GM12878 (cell line): ENCODE measurements at regions not wholly inside any gene's neighbourhood (a gene's known extent, or its start where the extent isn't known, plus 50 kb on each side); places are given as distances from the start of the nearest gene placed in this dataset.

Experiments
- ATAC-seq: fragments of 200-7000 bp; cut with Tn5 transposase; 3 replicates; pipeline ENCODE4 v1.9.1; 2020; ENCODE audit warnings: mild to moderate bottlenecking, moderate library complexity
- BruUV-seq: library from RNA; stranded (reverse); fragments of 400-500 nt; replicated peaks from 2 replicates; lab custom pipeline; 2021; lab: Mats Ljungman, UMichigan
- CTCF ChIA-PET: fragments of 300-600 bp; sonication (Branson Sonifier 250); formaldehyde crosslinking; extraction: SDS; loops from one replicate; lab custom pipeline; 2021; ENCODE audit warnings: inconsistent platforms; lab: Yijun Ruan, JAX
- POLR2A ChIA-PET: fragments of 350-600 bp; formaldehyde crosslinking; extraction: SDS; loops from one replicate; lab custom pipeline; 2021; ENCODE audit warnings: inconsistent platforms; lab: Charles Lee
- RAD21 ChIA-PET: fragments of 300-600 bp; sonication (Branson Sonifier 250); formaldehyde crosslinking; loops from one replicate; lab custom pipeline; 2023; ENCODE audit warnings: antibody characterized with exemption; ENCODE audit not compliant: unreplicated experiment; lab: Charles Lee
- SMC1A ChIA-PET: fragments of 300-600 bp; sonication (Branson Sonifier 250); formaldehyde crosslinking; loops from one replicate; lab custom pipeline; 2023; ENCODE audit not compliant: unreplicated experiment, uncharacterized antibody; lab: Charles Lee
- DNase-seq: peaks from one replicate; pipeline ENCODE4 v3.0.0-alpha.2; 2011; ENCODE audit warnings: low read depth, low spot score
- FAIRE-seq: peaks from 3 replicates; lab custom pipeline; 2011; peaks lifted over from hg19 to GRCh38; lab: Jason Lieb, UNC
- H2AFZ ChIP-seq: 2 replicates; pipeline ENCODE4 v1.6.0; 2011; ENCODE audit warnings: low read depth, low read length, control low read depth; ENCODE audit not compliant: control insufficient read depth
- H3K27ac ChIP-seq: 2 replicates; pipeline ENCODE4 v1.5.1; 2011; ENCODE audit warnings: control low read depth; ENCODE audit not compliant: control insufficient read depth, insufficient read depth
- H3K27me3 ChIP-seq, 2 experiments: replicated peaks in 1 of 2; 2 replicates each; pipeline versions ENCODE4 v1.6.0 to v1.6.1; 2011; ENCODE audit warnings: low read length in 1 of 2; ENCODE audit not compliant: control insufficient read depth in 2 of 2, insufficient read depth in 2 of 2
- H3K36me3 ChIP-seq, 2 experiments: 2 replicates each; pipeline ENCODE4 v1.5.1; 2011; ENCODE audit warnings: low read length in 1 of 2; ENCODE audit not compliant: control insufficient read depth in 2 of 2, insufficient read depth in 2 of 2
- H3K4me1 ChIP-seq: 2 replicates; pipeline ENCODE4 v1.6.1; 2011; ENCODE audit warnings: mild to moderate bottlenecking, low read length, moderate library complexity, mixed read lengths; ENCODE audit not compliant: control insufficient read depth, insufficient read depth
- H3K4me2 ChIP-seq: 2 replicates; pipeline ENCODE4 v1.6.0; 2011; ENCODE audit warnings: control low read depth; ENCODE audit not compliant: control insufficient read depth, insufficient read depth
- H3K4me3 ChIP-seq: fragments of 200-600 bp; sonication (generic); 2 replicates; pipeline ENCODE4 v1.5.1; 2016
- H3K79me2 ChIP-seq: 2 replicates; pipeline ENCODE4 v1.6.0; 2011; ENCODE audit warnings: low read length; ENCODE audit not compliant: control insufficient read depth, insufficient read depth
- H3K9ac ChIP-seq: 2 replicates; pipeline ENCODE4 v1.8.0; 2011; ENCODE audit warnings: low read length, control low read depth, mixed read lengths; ENCODE audit not compliant: control insufficient read depth, insufficient read depth
- H3K9me3 ChIP-seq: replicated peaks from 3 replicates; pipeline ENCODE4 v1.5.1; 2011; ENCODE audit warnings: mild to moderate bottlenecking, low read length; ENCODE audit not compliant: control insufficient read depth, insufficient read depth
- H4K20me1 ChIP-seq: 2 replicates; pipeline ENCODE4 v1.6.0; 2011; ENCODE audit not compliant: control insufficient read depth, insufficient read depth
- ATF7 ChIP-seq: fragments of 450-650 bp; IDR thresholded peaks from 2 replicates; pipeline ENCODE4 v1.6.1; 2016; ENCODE audit warnings: low read depth, mild to moderate bottlenecking
- BACH1 ChIP-seq: fragments of 450-650 bp; IDR thresholded peaks from 2 replicates; pipeline ENCODE4 v1.6.1; 2017; ENCODE audit warnings: mild to moderate bottlenecking, borderline replicate concordance
- BHLHE40 ChIP-seq, 2 experiments: fragments of 450-650 bp in 1 of 2; IDR thresholded peaks; 2 replicates each; pipeline ENCODE4 v1.6.1; 2011 to 2017; ENCODE audit warnings: low read depth in 2 of 2, borderline replicate concordance in 1 of 2, improper control_type of control experiment in 1 of 2, low read length in 1 of 2, mild to moderate bottlenecking in 1 of 2
- BRCA1 ChIP-seq: IDR thresholded peaks from 2 replicates; pipeline ENCODE4 v1.6.1; 2011; ENCODE audit warnings: low read depth, low read length, improper control_type of control experiment
- CEBPB ChIP-seq, 2 experiments: fragments of 150-350 bp in 1 of 2; IDR thresholded peaks; 2 replicates each; pipeline ENCODE4 v1.6.1; 2012 to 2014; ENCODE audit warnings: low read depth in 2 of 2, low read length in 2 of 2, borderline replicate concordance in 1 of 2, inconsistent platforms in 1 of 2
- CREM ChIP-seq: IDR thresholded peaks from 2 replicates; pipeline ENCODE4 v1.6.1; 2014; ENCODE audit warnings: antibody characterized with exemption, low read depth
- HDAC6 ChIP-seq: fragments of 200-600 bp; sonication (generic); IDR thresholded peaks from one replicate; pipeline ENCODE4 v1.8.0; 2017; ENCODE audit warnings: antibody characterized with exemption; ENCODE audit not compliant: unreplicated experiment
- MEF2A ChIP-seq: IDR thresholded peaks from 2 replicates; pipeline ENCODE4 v1.6.1; 2011; ENCODE audit warnings: low read depth, mild to moderate bottlenecking, low read length, moderate library complexity; ENCODE audit not compliant: insufficient read depth
- NFYB ChIP-seq: IDR thresholded peaks from 2 replicates; pipeline ENCODE4 v1.6.1; 2011; ENCODE audit warnings: low read depth, mild to moderate bottlenecking, low read length, improper control_type of control experiment, moderate library complexity; ENCODE audit not compliant: insufficient read depth
- POLR2AphosphoS2 ChIP-seq: IDR thresholded peaks from 2 replicates; pipeline ENCODE4 v1.6.1; 2011; ENCODE audit warnings: low read depth, mild to moderate bottlenecking, low read length, improper control_type of control experiment, moderate library complexity
- SMARCA5 ChIP-seq: fragments of 450-650 bp; IDR thresholded peaks from 2 replicates; pipeline ENCODE4 v1.6.1; 2017; ENCODE audit warnings: mild to moderate bottlenecking
- SREBF2 ChIP-seq: IDR thresholded peaks from 2 replicates; pipeline ENCODE4 v1.6.1; 2012; ENCODE audit warnings: mild to moderate bottlenecking, low read length
- TCF12 ChIP-seq: IDR thresholded peaks from 2 replicates; pipeline ENCODE4 v1.6.1; 2011; ENCODE audit warnings: low read depth, mild to moderate bottlenecking, low read length
- WGBS: methylation state at CpG from one replicate; pipeline ENCODE4 v1.1.6; 2016; ENCODE audit warnings: low lambda C conversion rate; ENCODE audit not compliant: insufficient replicate concordance, insufficient coverage; ENCODE audit errors: missing lambda C conversion rate; 5-methylcytosine and 5-hydroxymethylcytosine counted together
- in situ Hi-C: fragments of 300-500 bp; cut with MboI; formaldehyde crosslinking; loops from 9 replicates; pipeline ENCODE4 v1.14.3; 2018; ENCODE audit warnings: mixed read lengths
- intact Hi-C: fragments of 100-400 bp; cut with micrococcal nuclease; formaldehyde crosslinking; loops from one replicate; pipeline ENCODE4 v1.14.2; 2022; ENCODE audit not compliant: unreplicated experiment
- TF ChIP-seq, protein P1 (sequence below): fragments of 450-650 bp; IDR thresholded peaks from 2 replicates; pipeline ENCODE4 v1.6.1; 2016; ENCODE audit warnings: mild to moderate bottlenecking, moderate library complexity, borderline replicate concordance

DNA sequence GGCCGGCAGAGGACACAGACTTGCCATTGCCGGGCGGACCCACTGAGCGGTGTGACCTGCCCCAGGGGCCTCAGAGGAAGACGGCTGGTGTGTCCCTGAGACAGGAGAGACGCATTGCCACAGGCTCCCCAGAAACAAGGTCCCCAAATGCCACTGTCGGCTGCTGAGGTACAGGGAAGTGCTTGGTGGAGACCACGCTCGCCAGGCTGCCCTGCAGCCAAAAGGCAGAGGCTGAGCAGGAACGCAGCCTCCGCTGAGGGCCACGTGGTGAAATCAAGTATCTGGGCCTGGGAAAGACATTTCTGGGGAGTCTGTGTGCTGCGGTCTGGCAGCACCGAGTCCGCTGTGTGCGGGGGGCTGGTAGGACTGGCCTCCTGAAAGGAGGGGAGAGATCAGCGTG lies 794.9 kb downstream of the BRD1 start:
- ATAC-seq (no peak), DNase-seq (no peak), FAIRE-seq (no peak)
- Histone ChIP-seq H3K4me3 (no peak overlapping the region), H3K36me3 (no peaks in the 10 kb centered on the region), H4K20me1 (no peaks in the 10 kb centered on the region), H3K9me3 (no peaks in the 10 kb centered on the region; the same call in 2 of the 3 replicates), H3K27me3 (no peaks in the 10 kb centered on the region), H2AFZ (no peak overlapping the region), H3K4me2 (no peak overlapping the region), H3K79me2 (no peaks in the 10 kb centered on the region), H3K27ac (no peak overlapping the region), H3K9ac (no peak overlapping the region), H3K4me1 (no peaks in the 10 kb centered on the region)
- in situ Hi-C loops (no loop called here), intact Hi-C loops (no loop called here)
- RAD21 ChIA-PET: no interaction called here
- BruUV-seq: no TSS peak
- CTCF ChIA-PET: no interaction called here
- no peak for TF ChIP-seq BRCA1
- TF ChIP-seq, protein P1, sequence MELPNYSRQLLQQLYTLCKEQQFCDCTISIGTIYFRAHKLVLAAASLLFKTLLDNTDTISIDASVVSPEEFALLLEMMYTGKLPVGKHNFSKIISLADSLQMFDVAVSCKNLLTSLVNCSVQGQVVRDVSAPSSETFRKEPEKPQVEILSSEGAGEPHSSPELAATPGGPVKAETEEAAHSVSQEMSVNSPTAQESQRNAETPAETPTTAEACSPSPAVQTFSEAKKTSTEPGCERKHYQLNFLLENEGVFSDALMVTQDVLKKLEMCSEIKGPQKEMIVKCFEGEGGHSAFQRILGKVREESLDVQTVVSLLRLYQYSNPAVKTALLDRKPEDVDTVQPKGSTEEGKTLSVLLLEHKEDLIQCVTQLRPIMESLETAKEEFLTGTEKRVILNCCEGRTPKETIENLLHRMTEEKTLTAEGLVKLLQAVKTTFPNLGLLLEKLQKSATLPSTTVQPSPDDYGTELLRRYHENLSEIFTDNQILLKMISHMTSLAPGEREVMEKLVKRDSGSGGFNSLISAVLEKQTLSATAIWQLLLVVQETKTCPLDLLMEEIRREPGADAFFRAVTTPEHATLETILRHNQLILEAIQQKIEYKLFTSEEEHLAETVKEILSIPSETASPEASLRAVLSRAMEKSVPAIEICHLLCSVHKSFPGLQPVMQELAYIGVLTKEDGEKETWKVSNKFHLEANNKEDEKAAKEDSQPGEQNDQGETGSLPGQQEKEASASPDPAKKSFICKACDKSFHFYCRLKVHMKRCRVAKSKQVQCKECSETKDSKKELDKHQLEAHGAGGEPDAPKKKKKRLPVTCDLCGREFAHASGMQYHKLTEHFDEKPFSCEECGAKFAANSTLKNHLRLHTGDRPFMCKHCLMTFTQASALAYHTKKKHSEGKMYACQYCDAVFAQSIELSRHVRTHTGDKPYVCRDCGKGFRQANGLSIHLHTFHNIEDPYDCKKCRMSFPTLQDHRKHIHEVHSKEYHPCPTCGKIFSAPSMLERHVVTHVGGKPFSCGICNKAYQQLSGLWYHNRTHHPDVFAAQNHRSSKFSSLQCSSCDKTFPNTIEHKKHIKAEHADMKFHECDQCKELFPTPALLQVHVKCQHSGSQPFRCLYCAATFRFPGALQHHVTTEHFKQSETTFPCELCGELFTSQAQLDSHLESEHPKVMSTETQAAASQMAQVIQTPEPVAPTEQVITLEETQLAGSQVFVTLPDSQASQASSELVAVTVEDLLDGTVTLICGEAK: no peak
- no peak for TF ChIP-seq NFYB
- no peak for TF ChIP-seq CEBPB (IDR thresholded peaks at IDR 0.05; ENCODE audit: borderline replicate concordance in 1 of 2, low read depth in 2 of 2, low read length in 2 of 2)
- no peak for TF ChIP-seq TCF12
- no peak for TF ChIP-seq SREBF2
- no peak for TF ChIP-seq CREM
- TF ChIP-seq BACH1: no peak
- no peak for TF ChIP-seq MEF2A
- TF ChIP-seq ATF7: no peak
- no peak for TF ChIP-seq BHLHE40 (IDR thresholded peaks at IDR 0.05; ENCODE audit: borderline replicate concordance in 1 of 2, low read depth in 2 of 2, low read length in 1 of 2)
- TF ChIP-seq SMARCA5: no peak
- no peak for TF ChIP-seq POLR2AphosphoS2
- no peak for TF ChIP-seq HDAC6
- SMC1A ChIA-PET: no interaction called here
- WGBS: 43% methylated on average over 17 of the region's 17 CpGs
- POLR2A ChIA-PET: no interaction called here
